ENCODE measurements at regions not wholly inside any gene's neighbourhood (a gene's known extent, or its start where the extent isn't known, plus 50 kb on each side); places are given as distances from the start of the nearest gene placed in this dataset.

GRCh38 chr5:125785407-125785806, 637.8 kb upstream of the GRAMD2B start:
- no peaks in the 10 kb centered on the region for H3K27me3 ChIP-seq (ENCODE audit: control insufficient read depth, insufficient read depth, low read length)
- peaks cover 8% of the 10 kb centered on the region for H3K4me1 ChIP-seq (ENCODE audit: control insufficient read depth, low read depth, low read length)
- H3K36me3 ChIP-seq (ENCODE audit: control insufficient read depth, low read depth, low read length), result no peaks in the 10 kb centered on the region
- no peaks in the 10 kb centered on the region for H3K9me3 ChIP-seq (ENCODE audit: control insufficient read depth, low read depth, low read length)
- no peak overlapping the region for H3K9ac ChIP-seq (ENCODE audit: low read length)
- H3K27ac ChIP-seq (ENCODE audit: low read length), result no peak overlapping the region
- no peak overlapping the region for H3K4me3 ChIP-seq (ENCODE audit: low read length)

GRCh38 chr5:125786021-125786420, 637.2 kb upstream of the GRAMD2B start:
- Histone ChIP-seq H3K4me3 (ENCODE audit: low read length) (no peak overlapping the region), H3K27ac (ENCODE audit: low read length) (no peak overlapping the region), H3K36me3 (ENCODE audit: control insufficient read depth, low read depth, low read length) (no peaks in the 10 kb centered on the region), H3K9me3 (ENCODE audit: control insufficient read depth, low read depth, low read length) (no peaks in the 10 kb centered on the region), H3K4me1 (ENCODE audit: control insufficient read depth, low read depth, low read length) (peaks cover 8% of the 10 kb centered on the region), H3K9ac (ENCODE audit: low read length) (no peak overlapping the region), H3K27me3 (ENCODE audit: control insufficient read depth, insufficient read depth, low read length) (no peaks in the 10 kb centered on the region)

GRCh38 chr5:125793470-125793869, 629.7 kb upstream of the GRAMD2B start:
- H3K9me3 ChIP-seq (ENCODE audit: control insufficient read depth, low read depth, low read length), result no peaks in the 10 kb centered on the region
- H3K27me3 ChIP-seq (ENCODE audit: control insufficient read depth, insufficient read depth, low read length), result no peaks in the 10 kb centered on the region
- H3K9ac ChIP-seq (ENCODE audit: low read length), result no peak overlapping the region
- H3K4me3 ChIP-seq (ENCODE audit: low read length), result no peak overlapping the region
- no peak overlapping the region for H3K27ac ChIP-seq (ENCODE audit: low read length)
- no peaks in the 10 kb centered on the region for H3K4me1 ChIP-seq (ENCODE audit: control insufficient read depth, low read depth, low read length)
- no peaks in the 10 kb centered on the region for H3K36me3 ChIP-seq (ENCODE audit: control insufficient read depth, low read depth, low read length)

GRCh38 chr5:125794922-125795321, 628.3 kb upstream of the GRAMD2B start:
- H3K4me1 ChIP-seq (ENCODE audit: control insufficient read depth, low read depth, low read length), result no peaks in the 10 kb centered on the region
- H3K27me3 ChIP-seq (ENCODE audit: control insufficient read depth, insufficient read depth, low read length), result no peaks in the 10 kb centered on the region
- no peaks in the 10 kb centered on the region for H3K9me3 ChIP-seq (ENCODE audit: control insufficient read depth, low read depth, low read length)
- no peak overlapping the region for H3K27ac ChIP-seq (ENCODE audit: low read length)
- no peak overlapping the region for H3K9ac ChIP-seq (ENCODE audit: low read length)
- no peak overlapping the region for H3K4me3 ChIP-seq (ENCODE audit: low read length)
- no peaks in the 10 kb centered on the region for H3K36me3 ChIP-seq (ENCODE audit: control insufficient read depth, low read depth, low read length)

- Histone ChIP-seq H3K4me1 (ENCODE audit: control insufficient read depth, low read depth, low read length) (no peaks in the 10 kb centered on the region), H3K9me3 (ENCODE audit: control insufficient read depth, low read depth, low read length) (no peaks in the 10 kb centered on the region), H3K4me3 (ENCODE audit: low read length) (no peak overlapping the region), H3K9ac (ENCODE audit: low read length) (no peak overlapping the region), H3K27ac (ENCODE audit: low read length) (no peak overlapping the region), H3K36me3 (ENCODE audit: control insufficient read depth, low read depth, low read length) (no peaks in the 10 kb centered on the region), H3K27me3 (ENCODE audit: control insufficient read depth, insufficient read depth, low read length) (no peaks in the 10 kb centered on the region)
Measured at GRCh38 chr5:125798307-125798706, 624.9 kb upstream of the GRAMD2B start.

- H3K27me3 ChIP-seq (ENCODE audit: control insufficient read depth, insufficient read depth, low read length), result no peaks in the 10 kb centered on the region
- H3K4me1 ChIP-seq (ENCODE audit: control insufficient read depth, low read depth, low read length), result peaks cover 2% of the 10 kb centered on the region
- H3K9ac ChIP-seq (ENCODE audit: low read length), result no peak overlapping the region
- H3K36me3 ChIP-seq (ENCODE audit: control insufficient read depth, low read depth, low read length), result no peaks in the 10 kb centered on the region
- no peak overlapping the region for H3K27ac ChIP-seq (ENCODE audit: low read length)
- no peak overlapping the region for H3K4me3 ChIP-seq (ENCODE audit: low read length)
- no peaks in the 10 kb centered on the region for H3K9me3 ChIP-seq (ENCODE audit: control insufficient read depth, low read depth, low read length)
Measured at GRCh38 chr5:125812651-125813050, 610.6 kb upstream of the GRAMD2B start.

- Histone ChIP-seq H3K27ac (ENCODE audit: low read length) (no peak overlapping the region), H3K4me3 (ENCODE audit: low read length) (no peak overlapping the region), H3K27me3 (ENCODE audit: control insufficient read depth, insufficient read depth, low read length) (no peaks in the 10 kb centered on the region), H3K36me3 (ENCODE audit: control insufficient read depth, low read depth, low read length) (no peaks in the 10 kb centered on the region), H3K9ac (ENCODE audit: low read length) (no peak overlapping the region), H3K4me1 (ENCODE audit: control insufficient read depth, low read depth, low read length) (no peaks in the 10 kb centered on the region), H3K9me3 (ENCODE audit: control insufficient read depth, low read depth, low read length) (no peaks in the 10 kb centered on the region)
Measured at GRCh38 chr5:125813221-125813974, 609.8 kb upstream of the GRAMD2B start.

GRCh38 chr5:125814119-125814518, 609.1 kb upstream of the GRAMD2B start:
- no peak overlapping the region for H3K4me3 ChIP-seq (ENCODE audit: low read length)
- H3K9me3 ChIP-seq (ENCODE audit: control insufficient read depth, low read depth, low read length), result no peaks in the 10 kb centered on the region
- no peaks in the 10 kb centered on the region for H3K36me3 ChIP-seq (ENCODE audit: control insufficient read depth, low read depth, low read length)
- no peak overlapping the region for H3K27ac ChIP-seq (ENCODE audit: low read length)
- H3K4me1 ChIP-seq (ENCODE audit: control insufficient read depth, low read depth, low read length), result no peaks in the 10 kb centered on the region
- no peaks in the 10 kb centered on the region for H3K27me3 ChIP-seq (ENCODE audit: control insufficient read depth, insufficient read depth, low read length)
- no peak overlapping the region for H3K9ac ChIP-seq (ENCODE audit: low read length)

GRCh38 chr5:125823572-125823971, 599.6 kb upstream of the GRAMD2B start:
- no peak overlapping the region for H3K27ac ChIP-seq (ENCODE audit: low read length)
- no peaks in the 10 kb centered on the region for H3K27me3 ChIP-seq (ENCODE audit: control insufficient read depth, insufficient read depth, low read length)
- no peaks in the 10 kb centered on the region for H3K4me1 ChIP-seq (ENCODE audit: control insufficient read depth, low read depth, low read length)
- no peaks in the 10 kb centered on the region for H3K9me3 ChIP-seq (ENCODE audit: control insufficient read depth, low read depth, low read length)
- H3K4me3 ChIP-seq (ENCODE audit: low read length), result no peak overlapping the region
- no peaks in the 10 kb centered on the region for H3K36me3 ChIP-seq (ENCODE audit: control insufficient read depth, low read depth, low read length)
- no peak overlapping the region for H3K9ac ChIP-seq (ENCODE audit: low read length)

GRCh38 chr5:125826214-125826613, 597.0 kb upstream of the GRAMD2B start:
- Histone ChIP-seq H3K27me3 (ENCODE audit: control insufficient read depth, insufficient read depth, low read length) (no peaks in the 10 kb centered on the region), H3K36me3 (ENCODE audit: control insufficient read depth, low read depth, low read length) (no peaks in the 10 kb centered on the region)

GRCh38 chr5:125829349-125829748, 593.9 kb upstream of the GRAMD2B start:
- Histone ChIP-seq H3K27ac (ENCODE audit: low read length) (no peak overlapping the region), H3K4me1 (ENCODE audit: control insufficient read depth, low read depth, low read length) (no peaks in the 10 kb centered on the region), H3K9me3 (ENCODE audit: control insufficient read depth, low read depth, low read length) (no peaks in the 10 kb centered on the region), H3K36me3 (ENCODE audit: control insufficient read depth, low read depth, low read length) (no peaks in the 10 kb centered on the region), H3K4me3 (ENCODE audit: low read length) (no peak overlapping the region), H3K9ac (ENCODE audit: low read length) (no peak overlapping the region), H3K27me3 (ENCODE audit: control insufficient read depth, insufficient read depth, low read length) (no peaks in the 10 kb centered on the region)

More at GRCh38 chr5:125826214-125826613, 597.0 kb upstream of the GRAMD2B start:
- no peak overlapping the region for H3K9ac ChIP-seq (ENCODE audit: low read length)
- no peak overlapping the region for H3K4me3 ChIP-seq (ENCODE audit: low read length)
- no peaks in the 10 kb centered on the region for H3K9me3 ChIP-seq (ENCODE audit: control insufficient read depth, low read depth, low read length)
- no peaks in the 10 kb centered on the region for H3K4me1 ChIP-seq (ENCODE audit: control insufficient read depth, low read depth, low read length)
- no peak overlapping the region for H3K27ac ChIP-seq (ENCODE audit: low read length)

GRCh38 chr5:125833398-125833797, 589.8 kb upstream of the GRAMD2B start:
- Histone ChIP-seq H3K27ac (ENCODE audit: low read length) (no peak overlapping the region), H3K27me3 (ENCODE audit: control insufficient read depth, insufficient read depth, low read length) (no peaks in the 10 kb centered on the region), H3K4me3 (ENCODE audit: low read length) (no peak overlapping the region), H3K9me3 (ENCODE audit: control insufficient read depth, low read depth, low read length) (no peaks in the 10 kb centered on the region), H3K9ac (ENCODE audit: low read length) (no peak overlapping the region), H3K4me1 (ENCODE audit: control insufficient read depth, low read depth, low read length) (peaks cover 17% of the 10 kb centered on the region), H3K36me3 (ENCODE audit: control insufficient read depth, low read depth, low read length) (no peaks in the 10 kb centered on the region)

All from iPS-18a (cell line).